Left renal cortex interstitium (tissue), 4 donors: ENCODE measurements at regions not wholly inside any gene's neighbourhood (a gene's known extent, or its start where the extent isn't known, plus 50 kb on each side); places are given as distances from the start of the nearest gene placed in this dataset.
A peak's percentile ranks its signal among the peaks of the same experiment; 100 is the strongest.

Source experiments
- DNase-seq, 4 donors: peaks; one replicate each; pipeline ENCODE4 v3.0.0-alpha.2; 2013; ENCODE audit warnings: low read depth in 4 of 4, low spot score in 2 of 4, missing footprints in 1 of 4

- DNase-seq, result no peak
These were observed 50.1 kb upstream of the EFEMP1 start for GRCh38 chr2:55973673-55974072.

GRCh38 chr2:55976681-55977080 lies 53.1 kb upstream of the EFEMP1 start:
- no peak for DNase-seq

- DNase-seq, result no peak
These were observed 61.8 kb upstream of the EFEMP1 start for GRCh38 chr2:55985406-55985805.

DNA sequence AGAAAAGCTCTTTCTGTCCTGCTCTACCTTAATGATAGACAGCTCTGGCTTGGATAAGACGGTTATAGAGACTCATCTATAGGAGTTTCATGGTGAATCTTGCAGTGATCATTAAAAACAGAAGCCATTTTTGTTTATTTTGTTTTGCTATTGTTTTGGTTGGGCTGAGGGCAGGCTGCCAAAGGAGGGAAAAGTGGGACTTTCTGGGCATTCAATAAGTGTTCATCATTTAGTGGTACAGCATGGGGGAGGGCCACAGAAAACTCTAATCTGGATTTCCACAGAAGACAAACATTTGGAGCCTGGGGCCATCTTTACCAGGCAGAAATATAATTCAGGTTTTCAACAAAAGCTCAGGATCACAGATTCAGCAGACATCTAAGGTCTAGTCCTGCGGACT lies 62.4 kb upstream of the EFEMP1 start:
- DNase-seq, result no peak

GRCh38 chr2:55986700-55987440 lies 63.3 kb upstream of the EFEMP1 start:
- DNase-seq, result no peak

- DNase-seq, result no peak
These were observed 65.8 kb upstream of the EFEMP1 start for GRCh38 chr2:55989405-55989804.

DNA sequence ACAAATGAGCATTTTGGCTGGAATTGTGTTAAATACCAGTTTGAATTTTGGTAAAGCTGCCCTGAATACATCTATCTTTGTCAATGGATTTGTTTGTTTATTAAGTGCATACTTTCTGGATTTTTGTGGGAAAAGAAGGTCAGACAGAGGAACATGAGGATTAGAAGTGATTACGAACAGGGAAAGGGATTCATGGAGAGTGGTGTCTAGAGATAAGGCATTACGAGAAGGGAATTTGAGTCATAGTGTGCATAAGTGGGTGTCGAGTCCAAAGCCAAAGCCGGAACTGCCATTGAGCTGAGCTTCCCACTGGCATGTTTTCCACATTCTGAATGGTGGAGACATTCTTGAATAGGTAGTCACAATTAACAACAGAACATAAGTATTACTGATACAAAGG lies 68.9 kb upstream of the EFEMP1 start:
- DNase-seq, result no peak

- no peak for DNase-seq
These were observed 70.1 kb upstream of the EFEMP1 start for GRCh38 chr2:55993685-55994084.

DNA sequence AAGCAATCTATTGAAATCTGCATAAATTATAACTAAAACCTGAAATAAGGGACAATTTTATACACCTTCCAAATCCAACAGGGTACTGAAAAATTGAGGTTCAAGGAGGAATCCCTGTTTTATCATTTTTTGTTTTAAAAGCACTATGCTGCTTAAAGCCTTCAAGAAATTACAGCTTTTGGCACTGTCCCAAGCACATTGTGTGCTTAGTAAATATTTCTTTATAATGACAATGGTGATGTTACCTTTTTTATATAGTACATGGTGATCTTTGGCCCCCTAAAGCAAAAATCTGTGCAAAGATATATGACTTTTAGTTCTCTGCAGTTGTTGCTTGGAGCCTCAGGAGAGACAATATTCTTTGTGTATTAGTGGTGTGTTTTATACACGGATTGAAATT lies 71.6 kb upstream of the EFEMP1 start:
- DNase-seq, result no peak

GRCh38 chr2:55995902-55996301 lies 72.3 kb upstream of the EFEMP1 start:
- no peak for DNase-seq

DNA sequence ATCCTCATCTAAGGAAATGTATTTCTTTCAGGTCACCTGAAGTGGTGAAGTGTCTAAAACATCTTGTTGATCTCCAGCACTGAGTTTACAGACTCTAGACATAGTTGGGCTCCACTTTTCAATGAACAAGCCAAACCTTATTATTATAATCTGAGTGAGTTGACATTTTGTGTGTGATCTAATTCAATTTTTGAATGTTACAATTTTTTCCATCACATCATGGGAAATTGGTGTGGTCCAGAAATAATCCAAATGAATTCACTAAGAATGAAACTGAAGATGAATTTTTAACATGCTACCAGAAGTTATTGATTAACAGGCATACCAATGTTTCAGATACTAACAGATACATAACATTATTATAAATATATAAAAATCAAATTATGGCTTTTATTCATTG lies 75.6 kb upstream of the EFEMP1 start:
- DNase-seq, result no peak

GRCh38 chr2:55999790-56000189 lies 76.2 kb upstream of the EFEMP1 start:
- no peak for DNase-seq

DNA sequence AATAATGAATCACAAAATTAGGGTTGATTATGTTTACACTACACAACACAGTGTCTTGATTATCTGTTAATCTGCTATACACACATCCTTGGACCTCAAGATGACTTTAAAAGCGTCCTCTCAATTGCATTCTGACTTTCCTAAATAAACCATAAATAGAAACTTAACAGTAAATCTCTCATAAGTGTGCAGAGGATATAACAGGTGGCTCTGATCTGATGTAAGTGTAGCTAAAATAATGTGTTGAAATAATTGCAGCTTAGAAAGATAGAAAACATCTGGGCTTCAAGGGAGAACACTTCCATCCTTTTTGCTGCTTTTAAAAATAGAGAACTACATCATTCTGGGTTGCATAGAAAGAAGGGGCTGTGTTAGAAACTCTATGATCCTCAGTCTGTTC lies 78.4 kb upstream of the EFEMP1 start:
- peak in 2 of 4 donors; percentile 38 to 40 for DNase-seq

- peak; percentile 70 to 90 (median 84) for DNase-seq
These were observed 85.3 kb upstream of the EFEMP1 start for GRCh38 chr2:56008661-56009431.

GRCh38 chr2:56009758-56010458 lies 86.3 kb upstream of the EFEMP1 start:
- DNase-seq, result peak in 1 of 4 donors; percentile 31

GRCh38 chr2:56011624-56012023 lies 88.0 kb upstream of the EFEMP1 start:
- no peak for DNase-seq

- DNase-seq, result no peak
These were observed 88.7 kb upstream of the EFEMP1 start for GRCh38 chr2:56012221-56012765.

DNA sequence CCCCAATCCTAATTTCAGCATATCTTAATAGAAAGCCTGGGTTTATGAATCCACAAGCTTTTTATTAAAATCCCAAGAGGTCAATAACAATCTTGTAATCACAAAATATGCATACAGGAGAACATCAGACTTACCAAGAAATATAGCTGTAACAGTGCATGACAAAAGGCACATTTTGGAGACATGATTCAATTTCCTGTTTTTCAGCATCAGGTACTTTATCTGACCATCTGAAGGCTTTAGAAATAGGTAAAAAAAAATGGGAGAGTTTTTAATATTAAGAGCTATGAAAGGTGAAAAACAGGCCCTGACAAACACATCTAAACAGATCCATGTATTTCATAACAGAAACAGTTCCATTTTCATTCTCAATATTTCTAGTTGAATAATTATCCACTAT lies 89.9 kb upstream of the EFEMP1 start:
- no peak for DNase-seq

- no peak for DNase-seq
These were observed 90.6 kb upstream of the EFEMP1 start for GRCh38 chr2:56014046-56014730.

DNA sequence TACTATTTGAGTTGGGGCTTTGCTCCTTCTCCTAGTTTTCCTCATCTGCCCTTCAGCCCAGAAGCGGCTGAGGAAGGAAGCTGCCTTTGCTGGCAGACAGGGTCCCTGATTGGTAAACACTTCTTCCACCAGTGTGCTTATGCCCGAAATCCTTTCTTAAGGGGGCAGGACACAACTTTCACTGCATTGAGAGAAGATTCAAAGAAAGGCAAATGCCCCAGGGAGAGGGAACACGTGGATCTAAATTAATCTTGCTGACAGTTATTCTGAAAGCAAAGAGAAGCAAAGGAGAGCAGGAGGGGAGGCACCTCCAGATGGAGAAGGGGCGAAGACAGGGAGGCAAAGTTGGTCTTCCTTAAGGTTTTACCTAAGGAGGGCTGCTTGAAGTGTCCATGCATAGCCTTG lies 92.1 kb upstream of the EFEMP1 start:
- DNase-seq, result no peak

GRCh38 chr2:56017784-56018183 lies 94.2 kb upstream of the EFEMP1 start:
- DNase-seq, result no peak
